A673 (cell line): ENCODE measurements at regions not wholly inside any gene's neighbourhood (a gene's known extent, or its start where the extent isn't known, plus 50 kb on each side); places are given as distances from the start of the nearest gene placed in this dataset.

Source experiments
- CTCF ChIP-seq: fragments of 300-800, 200-600 bp; sonication (generic); conservative IDR thresholded peaks from 2 replicates; pipeline ENCODE4 v1.5.1; 2017; ENCODE audit warnings: low read depth, mild to moderate bottlenecking, antibody characterized with exemption, low read length, moderate library complexity, mixed read lengths
- EZH2 ChIP-seq: fragments of 200-600 bp; sonication (generic); IDR thresholded peaks from 2 replicates; pipeline ENCODE4 v1.6.1; 2017; ENCODE audit warnings: borderline replicate concordance, low read depth, mild to moderate bottlenecking, mixed read lengths, antibody characterized with exemption, low read length; ENCODE audit not compliant: poor library complexity, severe bottlenecking

- no peak for TF ChIP-seq CTCF
- no peak for TF ChIP-seq EZH2
These were observed 407.1 kb upstream of the MARCKS start for GRCh38 chr6:113450061-113450465.
